ENCODE measurements at regions not wholly inside any gene's neighbourhood (a gene's known extent, or its start where the extent isn't known, plus 50 kb on each side); places are given as distances from the start of the nearest gene placed in this dataset.

- POLR2A ChIA-PET = no interaction called here
- ATAC-seq = no peak
- Mint-ChIP-seq H3K4me3 (no peak overlapping the region), H3K27me3 (no peaks in the 10 kb centered on the region), H3K36me3 (ENCODE audit: low read depth) (no peaks in the 10 kb centered on the region), H3K9me3 (no peaks in the 10 kb centered on the region), H3K4me1 (ENCODE audit: low read depth) (no peaks in the 10 kb centered on the region), H3K27ac (no peak overlapping the region)
- intact Hi-C loops (cut with micrococcal nuclease) = no loop called here
- DNase-seq = no peak
- TF ChIP-seq CTCF (IDR thresholded peaks at IDR 0.05) = no peak
- CTCF ChIA-PET = no interaction called here
Observed at GRCh38 chr1:2930913-2931723, 90.1 kb upstream of the ACTRT2 start.

GRCh38 chr1:2931724-2932401 lies 89.4 kb upstream of the ACTRT2 start:
- TF ChIP-seq CTCF (IDR thresholded peaks at IDR 0.05) = no peak
- intact Hi-C loops (cut with micrococcal nuclease) = no loop called here
- CTCF ChIA-PET = no interaction called here
- DNase-seq (no peak), ATAC-seq (no peak)
- H3K27me3 Mint-ChIP-seq = no peaks in the 10 kb centered on the region
- no peaks in the 10 kb centered on the region for H3K36me3 Mint-ChIP-seq (ENCODE audit: low read depth)
- H3K4me1 Mint-ChIP-seq (ENCODE audit: low read depth) = no peaks in the 10 kb centered on the region
- POLR2A ChIA-PET = no interaction called here
- H3K4me3 Mint-ChIP-seq = no peak overlapping the region
- H3K27ac Mint-ChIP-seq = no peak overlapping the region
- no peaks in the 10 kb centered on the region for H3K9me3 Mint-ChIP-seq

- Mint-ChIP-seq H3K27me3 (no peaks in the 10 kb centered on the region), H3K4me3 (no peak overlapping the region), H3K9me3 (no peaks in the 10 kb centered on the region), H3K4me1 (ENCODE audit: low read depth) (no peaks in the 10 kb centered on the region), H3K27ac (no peak overlapping the region), H3K36me3 (ENCODE audit: low read depth) (no peaks in the 10 kb centered on the region)
- no peak for ATAC-seq
- CTCF ChIA-PET = no interaction called here
- DNase-seq = no peak
- POLR2A ChIA-PET = no interaction called here
- TF ChIP-seq CTCF (IDR thresholded peaks at IDR 0.05) = no peak
- intact Hi-C loops (cut with micrococcal nuclease) = no loop called here
Observed at GRCh38 chr1:2932671-2933350, 88.5 kb upstream of the ACTRT2 start.

DNA sequence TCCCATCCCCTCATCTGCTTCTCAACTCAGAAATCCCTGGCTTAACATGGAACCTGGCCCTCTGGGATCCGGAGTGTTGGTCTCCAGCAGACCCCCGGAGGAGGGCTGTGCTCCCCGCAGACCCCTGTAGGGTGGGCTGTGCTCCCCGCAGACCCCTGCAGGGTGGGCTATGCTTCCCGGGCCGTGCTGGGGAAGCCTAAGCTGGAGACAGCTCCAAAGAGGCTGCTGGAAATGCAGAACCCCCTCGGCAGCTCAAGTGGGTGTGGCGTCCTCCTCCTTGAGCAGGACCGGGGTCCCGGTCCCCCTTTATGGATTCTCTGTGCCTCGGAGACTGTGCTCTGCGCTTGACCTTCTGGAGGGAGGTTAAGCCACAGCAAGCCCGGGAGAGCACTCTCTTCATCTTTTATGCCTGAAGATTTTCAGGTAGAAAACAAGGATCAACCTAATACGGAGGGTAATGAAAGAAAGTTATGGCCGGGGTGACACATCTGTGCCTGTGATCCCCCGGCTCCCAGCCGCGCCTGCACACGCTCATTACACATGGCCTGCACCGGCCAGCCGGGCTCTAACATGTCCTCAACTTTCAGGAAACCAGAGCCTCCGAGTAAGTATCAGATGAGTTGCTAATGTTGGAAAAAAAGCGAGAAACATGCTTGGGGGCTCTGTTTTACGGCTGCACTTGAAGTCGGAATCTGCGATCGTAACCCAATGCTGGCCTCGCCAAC lies 87.7 kb upstream of the ACTRT2 start:
- Mint-ChIP-seq H3K36me3 (ENCODE audit: low read depth) (no peaks in the 10 kb centered on the region), H3K4me3 (no peak overlapping the region), H3K27me3 (no peaks in the 10 kb centered on the region), H3K4me1 (ENCODE audit: low read depth) (no peaks in the 10 kb centered on the region), H3K9me3 (no peaks in the 10 kb centered on the region), H3K27ac (no peak overlapping the region)
- POLR2A ChIA-PET = no interaction called here
- no peak for TF ChIP-seq CTCF (IDR thresholded peaks at IDR 0.05)
- intact Hi-C loops (cut with micrococcal nuclease) = no loop called here
- ATAC-seq = no peak
- CTCF ChIA-PET = no interaction called here
- DNase-seq = no peak
